ENCODE measurements at regions not wholly inside any gene's neighbourhood (a gene's known extent, or its start where the extent isn't known, plus 50 kb on each side); places are given as distances from the start of the nearest gene placed in this dataset.
"Not testable (repeated sequence)": the region's sequence is repeated elsewhere in the genome, so short reads cannot be mapped to it uniquely, and the experiment has no call there.

DNA sequence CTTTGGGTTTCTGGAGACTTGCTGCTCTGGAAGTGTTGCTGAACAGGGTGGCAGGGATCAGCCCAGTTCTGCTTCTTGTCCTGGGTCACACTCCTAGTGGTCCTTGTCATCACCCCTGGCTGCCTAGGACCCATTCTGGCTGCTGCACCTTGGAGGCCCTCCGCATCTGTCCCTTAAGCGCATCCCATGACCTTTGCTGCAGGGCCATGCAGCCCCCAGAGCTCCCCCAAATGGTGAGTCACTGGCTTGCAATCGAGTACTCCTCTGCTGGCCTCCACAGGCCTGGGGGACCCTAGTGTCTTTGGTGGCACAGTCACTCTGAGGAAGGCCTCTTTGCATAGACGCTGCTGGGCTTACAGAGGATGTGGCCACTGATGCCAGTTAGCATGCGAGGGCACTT is 188.5 kb downstream of the ASB1 start:
- TF ChIP-seq, protein P1, sequence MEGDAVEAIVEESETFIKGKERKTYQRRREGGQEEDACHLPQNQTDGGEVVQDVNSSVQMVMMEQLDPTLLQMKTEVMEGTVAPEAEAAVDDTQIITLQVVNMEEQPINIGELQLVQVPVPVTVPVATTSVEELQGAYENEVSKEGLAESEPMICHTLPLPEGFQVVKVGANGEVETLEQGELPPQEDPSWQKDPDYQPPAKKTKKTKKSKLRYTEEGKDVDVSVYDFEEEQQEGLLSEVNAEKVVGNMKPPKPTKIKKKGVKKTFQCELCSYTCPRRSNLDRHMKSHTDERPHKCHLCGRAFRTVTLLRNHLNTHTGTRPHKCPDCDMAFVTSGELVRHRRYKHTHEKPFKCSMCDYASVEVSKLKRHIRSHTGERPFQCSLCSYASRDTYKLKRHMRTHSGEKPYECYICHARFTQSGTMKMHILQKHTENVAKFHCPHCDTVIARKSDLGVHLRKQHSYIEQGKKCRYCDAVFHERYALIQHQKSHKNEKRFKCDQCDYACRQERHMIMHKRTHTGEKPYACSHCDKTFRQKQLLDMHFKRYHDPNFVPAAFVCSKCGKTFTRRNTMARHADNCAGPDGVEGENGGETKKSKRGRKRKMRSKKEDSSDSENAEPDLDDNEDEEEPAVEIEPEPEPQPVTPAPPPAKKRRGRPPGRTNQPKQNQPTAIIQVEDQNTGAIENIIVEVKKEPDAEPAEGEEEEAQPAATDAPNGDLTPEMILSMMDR (IDR thresholded peaks at IDR 0.05), result no peak
- TF ChIP-seq EZH2 (IDR thresholded peaks at IDR 0.05; ENCODE audit: borderline replicate concordance, insufficient read depth, low read depth, low read length, poor library complexity, severe bottlenecking), result no peak
- H3K36me3 ChIP-seq (replicated peaks in 1 of 2; ENCODE audit: control extremely low read depth in 1 of 2, control insufficient read depth in 1 of 2, extremely low read depth in 1 of 2, insufficient read depth in 2 of 2, low read length in 1 of 2), result no peaks in the 10 kb centered on the region
- Mint-ChIP-seq H3K27me3 (peaks cover 14% of the 10 kb centered on the region), H3K9me3 (ENCODE audit: insufficient read depth) (peaks cover 10% of the 10 kb centered on the region), H3K27ac (no peak overlapping the region), H3K4me3 (no peak overlapping the region), H3K4me1 (no peaks in the 10 kb centered on the region)
- ATAC-seq (ENCODE audit: low read depth), result no peak
- intact Hi-C loops (cut with micrococcal nuclease), result no loop called here
- DNase-seq, result no peak
- H3K4me3 ChIP-seq (ENCODE audit: control extremely low read depth in 1 of 5, extremely low read depth in 1 of 5, insufficient read depth in 1 of 5, low read depth in 2 of 5, low read length in 4 of 5), result no peak overlapping the region
- ChIA-PET POLR2A (no interaction called here), CTCF (no interaction called here)
- no peak overlapping the region for H3K4me2 ChIP-seq (replicated peaks; ENCODE audit: low read depth, low read length, poor library complexity, severe bottlenecking)
- H4K20me1 ChIP-seq (ENCODE audit: control insufficient read depth, insufficient read depth, low read length, poor library complexity, severe bottlenecking), result no peaks in the 10 kb centered on the region
- 72% methylated on average over 5 of the region's 5 CpGs for WGBS (ENCODE audit: insufficient coverage)
- H2AFZ ChIP-seq (ENCODE audit: insufficient read depth, low read depth, low read length, poor library complexity, severe bottlenecking), result no peak overlapping the region
- no peaks in the 10 kb centered on the region for H3K79me2 ChIP-seq (ENCODE audit: control insufficient read depth, insufficient read depth, low read length)
- peaks cover 0 to 4% (median 0%) of the 10 kb centered on the region in 3 donors for H3K9me3 ChIP-seq (ENCODE audit: control extremely low read depth in 1 of 3, control insufficient read depth in 2 of 3, insufficient read depth in 1 of 3, low read length in 2 of 3)
- H3K27me3 ChIP-seq (replicated peaks in 1 of 4; ENCODE audit: control extremely low read depth in 1 of 4, control insufficient read depth in 3 of 4, insufficient read depth in 4 of 4, low read length in 3 of 4), result peaks cover 0 to 3% (median 0%) of the 10 kb centered on the region in 4 experiments
- H3K27ac ChIP-seq (ENCODE audit: low read length in 2 of 2), result no peak overlapping the region
- H3K9ac ChIP-seq (ENCODE audit: low read length), result no peak overlapping the region
- no peaks in the 10 kb centered on the region for H3K4me1 ChIP-seq (ENCODE audit: control insufficient read depth in 2 of 2, insufficient read depth in 2 of 2, low read length in 2 of 2)

DNA sequence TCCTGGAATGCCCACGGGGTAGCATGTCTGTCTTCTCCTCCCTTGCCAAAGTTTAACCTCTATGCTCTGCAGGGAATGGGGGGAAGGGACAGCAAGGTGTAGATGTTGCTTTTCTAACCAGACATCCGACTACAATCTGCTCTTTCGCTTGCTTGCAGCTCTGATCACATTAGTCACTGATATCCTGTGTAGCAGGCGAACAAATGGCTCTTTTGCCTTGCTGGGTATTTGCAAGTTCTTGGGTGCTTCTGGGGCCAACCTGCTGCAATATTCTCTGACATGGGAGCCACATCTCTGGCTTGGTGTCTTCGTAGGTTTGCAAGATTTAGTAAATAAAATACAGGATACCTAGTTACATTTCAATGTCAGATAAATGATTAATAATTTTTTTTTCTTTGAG is 190.0 kb downstream of the ASB1 start:
- TF ChIP-seq, protein P1 (IDR thresholded peaks at IDR 0.05), result no peak
- TF ChIP-seq EZH2 (IDR thresholded peaks at IDR 0.05; ENCODE audit: borderline replicate concordance, insufficient read depth, low read depth, low read length, poor library complexity, severe bottlenecking), result no peak
- H3K27ac ChIP-seq (ENCODE audit: low read length in 2 of 2), result no peak overlapping the region
- no peak overlapping the region for H3K4me3 ChIP-seq (ENCODE audit: control extremely low read depth in 1 of 5, extremely low read depth in 1 of 5, insufficient read depth in 1 of 5, low read depth in 2 of 5, low read length in 4 of 5)
- H3K36me3 ChIP-seq (replicated peaks in 1 of 2; ENCODE audit: control extremely low read depth in 1 of 2, control insufficient read depth in 1 of 2, extremely low read depth in 1 of 2, insufficient read depth in 2 of 2, low read length in 1 of 2), result no peaks in the 10 kb centered on the region
- H3K27me3 ChIP-seq (replicated peaks in 1 of 4; ENCODE audit: control extremely low read depth in 1 of 4, control insufficient read depth in 3 of 4, insufficient read depth in 4 of 4, low read length in 3 of 4), result peaks cover 0 to 3% (median 0%) of the 10 kb centered on the region in 4 experiments
- ChIA-PET CTCF (no interaction called here), POLR2A (no interaction called here)
- Mint-ChIP-seq H3K27me3 (peaks cover 20% of the 10 kb centered on the region), H3K4me3 (no peak overlapping the region), H3K4me1 (no peaks in the 10 kb centered on the region), H3K27ac (no peak overlapping the region), H3K9me3 (ENCODE audit: insufficient read depth) (peaks cover 2% of the 10 kb centered on the region)
- intact Hi-C loops (cut with micrococcal nuclease), result no loop called here
- no peak overlapping the region for H2AFZ ChIP-seq (ENCODE audit: insufficient read depth, low read depth, low read length, poor library complexity, severe bottlenecking)
- no peaks in the 10 kb centered on the region for H3K4me1 ChIP-seq (ENCODE audit: control insufficient read depth in 2 of 2, insufficient read depth in 2 of 2, low read length in 2 of 2)
- DNase-seq (no peak), ATAC-seq (ENCODE audit: low read depth) (no peak)
- no peak overlapping the region for H3K4me2 ChIP-seq (replicated peaks; ENCODE audit: low read depth, low read length, poor library complexity, severe bottlenecking)
- no peaks in the 10 kb centered on the region for H3K79me2 ChIP-seq (ENCODE audit: control insufficient read depth, insufficient read depth, low read length)
- WGBS (ENCODE audit: insufficient coverage), result 100% methylated on average over 1 of the region's 5 CpGs
- no peak overlapping the region for H3K9ac ChIP-seq (ENCODE audit: low read length)
- H3K9me3 ChIP-seq (ENCODE audit: control extremely low read depth in 1 of 3, control insufficient read depth in 2 of 3, insufficient read depth in 1 of 3, low read length in 2 of 3), result peaks cover 0 to 4% (median 0%) of the 10 kb centered on the region in 3 donors
- no peaks in the 10 kb centered on the region for H4K20me1 ChIP-seq (ENCODE audit: control insufficient read depth, insufficient read depth, low read length, poor library complexity, severe bottlenecking)

DNA sequence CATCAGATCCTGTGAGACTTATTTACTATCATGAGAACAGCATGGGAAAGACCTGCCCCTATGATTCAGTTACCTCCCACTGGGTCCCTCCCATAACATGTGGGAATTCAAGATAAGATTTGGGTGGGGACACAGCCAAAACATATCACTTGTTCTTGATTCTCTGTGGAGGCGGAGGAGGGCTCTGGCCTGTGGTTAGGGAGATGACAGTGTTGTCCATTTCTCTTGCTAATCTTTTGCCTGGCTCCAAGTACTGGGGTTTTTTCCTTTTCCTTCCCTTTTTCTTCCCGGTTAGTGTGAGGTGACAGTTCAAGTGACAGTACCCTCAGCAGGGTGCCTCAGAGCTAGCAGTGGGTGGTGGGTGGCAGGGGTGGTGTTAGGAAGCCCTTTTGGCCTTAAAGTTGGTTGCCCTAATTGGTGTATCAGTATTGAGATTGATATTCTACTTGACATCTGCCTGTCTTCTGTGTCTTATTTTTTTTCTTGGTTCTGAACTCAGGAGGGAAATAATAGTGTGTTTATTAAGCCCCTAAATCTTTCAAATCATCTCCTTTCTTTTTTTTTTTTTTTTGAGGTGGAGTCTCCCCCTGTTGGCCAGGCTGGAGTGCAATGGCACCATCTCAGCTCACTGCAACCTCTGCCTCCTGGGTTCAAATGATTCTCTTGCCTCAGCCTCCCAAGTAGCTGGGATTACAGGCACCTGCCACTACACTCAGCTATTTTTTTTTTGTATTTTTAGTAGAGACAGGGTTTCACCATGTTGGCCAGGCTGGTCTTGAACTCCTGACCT is 192.0 kb downstream of the ASB1 start:
- intact Hi-C loops (cut with micrococcal nuclease); DNase-seq; H3K27ac Mint-ChIP-seq: not testable (repeated sequence)

More for the DNA sequence above, 192.0 kb downstream of the ASB1 start:
- ATAC-seq (ENCODE audit: low read depth); H3K4me3 ChIP-seq (ENCODE audit: control extremely low read depth in 1 of 5, extremely low read depth in 1 of 5, insufficient read depth in 1 of 5, low read depth in 2 of 5, low read length in 4 of 5); H3K4me1 Mint-ChIP-seq; H3K4me3 Mint-ChIP-seq; H4K20me1 ChIP-seq (ENCODE audit: control insufficient read depth, insufficient read depth, low read length, poor library complexity, severe bottlenecking); H3K4me1 ChIP-seq (ENCODE audit: control insufficient read depth in 2 of 2, insufficient read depth in 2 of 2, low read length in 2 of 2); POLR2A ChIA-PET; H3K4me2 ChIP-seq (replicated peaks; ENCODE audit: low read depth, low read length, poor library complexity, severe bottlenecking); H2AFZ ChIP-seq (ENCODE audit: insufficient read depth, low read depth, low read length, poor library complexity, severe bottlenecking); H3K36me3 ChIP-seq (replicated peaks in 1 of 2; ENCODE audit: control extremely low read depth in 1 of 2, control insufficient read depth in 1 of 2, extremely low read depth in 1 of 2, insufficient read depth in 2 of 2, low read length in 1 of 2); H3K9me3 Mint-ChIP-seq (ENCODE audit: insufficient read depth); H3K27ac ChIP-seq (ENCODE audit: low read length in 2 of 2); CTCF ChIA-PET; H3K27me3 ChIP-seq (replicated peaks in 1 of 4; ENCODE audit: control extremely low read depth in 1 of 4, control insufficient read depth in 3 of 4, insufficient read depth in 4 of 4, low read length in 3 of 4); H3K79me2 ChIP-seq (ENCODE audit: control insufficient read depth, insufficient read depth, low read length); H3K9ac ChIP-seq (ENCODE audit: low read length); H3K9me3 ChIP-seq (ENCODE audit: control extremely low read depth in 1 of 3, control insufficient read depth in 2 of 3, insufficient read depth in 1 of 3, low read length in 2 of 3): not testable (repeated sequence)
- WGBS (ENCODE audit: insufficient coverage), result 20% methylated on average over 1 of the region's 2 CpGs
- peaks cover 28% of the 10 kb centered on the region for H3K27me3 Mint-ChIP-seq

Data from B cell (primary cell).